OCI-LY7 (cell line): ENCODE measurements at regions not wholly inside any gene's neighbourhood (a gene's known extent, or its start where the extent isn't known, plus 50 kb on each side); places are given as distances from the start of the nearest gene placed in this dataset.

Experiments
- EZH2phosphoT487 ChIP-seq: fragments of 200-600 bp; sonication (generic); IDR thresholded peaks from 2 replicates; pipeline ENCODE4 v1.6.1; 2018; ENCODE audit warnings: low read depth, borderline replicate concordance, mild to moderate bottlenecking, mixed run types, antibody characterized with exemption, low read length, moderate library complexity, mixed read lengths
- TF ChIP-seq, protein P1 (sequence below): fragments of 200-600 bp; sonication (generic); conservative IDR thresholded peaks from 2 replicates; pipeline ENCODE4 v1.5.1; 2014; ENCODE audit warnings: mild to moderate bottlenecking, antibody characterized with exemption, low read length, moderate library complexity, mixed read lengths

- TF ChIP-seq, protein P1, sequence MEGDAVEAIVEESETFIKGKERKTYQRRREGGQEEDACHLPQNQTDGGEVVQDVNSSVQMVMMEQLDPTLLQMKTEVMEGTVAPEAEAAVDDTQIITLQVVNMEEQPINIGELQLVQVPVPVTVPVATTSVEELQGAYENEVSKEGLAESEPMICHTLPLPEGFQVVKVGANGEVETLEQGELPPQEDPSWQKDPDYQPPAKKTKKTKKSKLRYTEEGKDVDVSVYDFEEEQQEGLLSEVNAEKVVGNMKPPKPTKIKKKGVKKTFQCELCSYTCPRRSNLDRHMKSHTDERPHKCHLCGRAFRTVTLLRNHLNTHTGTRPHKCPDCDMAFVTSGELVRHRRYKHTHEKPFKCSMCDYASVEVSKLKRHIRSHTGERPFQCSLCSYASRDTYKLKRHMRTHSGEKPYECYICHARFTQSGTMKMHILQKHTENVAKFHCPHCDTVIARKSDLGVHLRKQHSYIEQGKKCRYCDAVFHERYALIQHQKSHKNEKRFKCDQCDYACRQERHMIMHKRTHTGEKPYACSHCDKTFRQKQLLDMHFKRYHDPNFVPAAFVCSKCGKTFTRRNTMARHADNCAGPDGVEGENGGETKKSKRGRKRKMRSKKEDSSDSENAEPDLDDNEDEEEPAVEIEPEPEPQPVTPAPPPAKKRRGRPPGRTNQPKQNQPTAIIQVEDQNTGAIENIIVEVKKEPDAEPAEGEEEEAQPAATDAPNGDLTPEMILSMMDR, result no peak
- no peak for TF ChIP-seq EZH2phosphoT487
Observed at GRCh38 chr2:8324164-8324856, 357.5 kb upstream of the ID2 start.
